Prostate gland (tissue), 2 donors: ENCODE measurements at regions not wholly inside any gene's neighbourhood (a gene's known extent, or its start where the extent isn't known, plus 50 kb on each side); places are given as distances from the start of the nearest gene placed in this dataset.

Experiments
- DNase-seq: peaks from one replicate; pipeline ENCODE4 v3.0.0-alpha.2; 2019; ENCODE audit warnings: low spot score
- H3K27ac ChIP-seq, 2 donors: fragments of 200-600 bp; sonication (generic); 2 replicates each; pipeline ENCODE4 v1.5.1; 2017 to 2019
- H3K27me3 ChIP-seq: fragments of 200-600 bp; sonication (generic); replicated peaks from 2 replicates; pipeline ENCODE4 v1.5.1; 2019; ENCODE audit not compliant: insufficient read depth
- H3K36me3 ChIP-seq, 2 donors: fragments of 200-600 bp; sonication (generic); 1 replicate in 1 of 2; 2 replicates in 1 of 2; pipeline versions ENCODE4 v1.5.1 to v1.8.1; 2017 to 2019
- H3K4me1 ChIP-seq: fragments of 200-600 bp; sonication (generic); replicated peaks from 2 replicates; pipeline ENCODE4 v1.5.1; 2019
- H3K4me3 ChIP-seq, 2 donors: fragments of 200-600 bp; sonication (generic); 2 replicates each; pipeline ENCODE4 v1.5.1; 2017 to 2019
- H3K9me3 ChIP-seq: fragments of 200-600 bp; sonication (generic); 2 replicates; pipeline ENCODE4 v1.5.1; 2017
- POLR2A ChIP-seq: fragments of 450-650 bp; IDR thresholded peaks from one replicate; pipeline ENCODE4 v1.6.1; 2016; ENCODE audit warnings: antibody characterized with exemption, mild to moderate bottlenecking
- POLR2AphosphoS5 ChIP-seq: sonication (generic); formaldehyde crosslinking; IDR thresholded peaks from one replicate; pipeline ENCODE4 v1.6.1; 2017; ENCODE audit warnings: antibody characterized with exemption
- WGBS: methylation state at CpG from one replicate; pipeline ENCODE4 v1.1.5; 2018; 5-methylcytosine and 5-hydroxymethylcytosine counted together
- intact Hi-C: fragments of 100-400 bp; cut with DNase I; formaldehyde crosslinking; loops from one replicate; pipeline ENCODE4 v1.14.2; 2022
- TF ChIP-seq, protein P1 (sequence below), 4 experiments: fragments of 200-600 bp in 2 of 4; fragments of 450-650 bp in 2 of 4; sonication (generic) in 2 of 4; IDR thresholded peaks; 1 replicate in 3 of 4; 2 replicates in 1 of 4; pipeline ENCODE4 v1.5.1; 2016 to 2019; ENCODE audit warnings: antibody characterized with exemption in 4 of 4, mild to moderate bottlenecking in 2 of 4, moderate library complexity in 2 of 4

DNA sequence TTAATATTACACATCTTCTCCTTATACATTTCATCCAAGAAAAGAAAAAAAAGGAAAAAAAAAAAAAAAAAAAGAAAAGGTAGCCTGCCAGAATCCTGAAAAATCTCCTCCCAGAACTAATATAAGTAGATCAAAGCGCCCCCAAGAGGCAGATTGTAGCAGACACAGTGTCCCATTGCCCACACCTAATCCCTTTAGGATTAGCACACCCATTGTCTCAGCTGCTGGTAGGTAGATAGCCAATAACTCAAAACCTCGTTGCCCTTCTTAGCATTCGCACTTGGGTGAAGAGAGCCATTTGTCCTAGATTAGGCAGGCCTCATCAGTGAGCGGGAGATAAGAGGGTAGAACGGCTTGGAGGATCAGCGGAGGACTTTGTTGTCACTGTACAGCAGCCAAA lies 100.2 kb upstream of the SORCS1 start:
- Histone ChIP-seq H3K36me3 (no peaks in the 10 kb centered on the region), H3K27me3 (no peaks in the 10 kb centered on the region), H3K4me1 (no peaks in the 10 kb centered on the region), H3K4me3 (no peak overlapping the region), H3K9me3 (no peaks in the 10 kb centered on the region), H3K27ac (no peak overlapping the region)
- TF ChIP-seq POLR2A (no peak), POLR2AphosphoS5 (no peak)
- TF ChIP-seq, protein P1, sequence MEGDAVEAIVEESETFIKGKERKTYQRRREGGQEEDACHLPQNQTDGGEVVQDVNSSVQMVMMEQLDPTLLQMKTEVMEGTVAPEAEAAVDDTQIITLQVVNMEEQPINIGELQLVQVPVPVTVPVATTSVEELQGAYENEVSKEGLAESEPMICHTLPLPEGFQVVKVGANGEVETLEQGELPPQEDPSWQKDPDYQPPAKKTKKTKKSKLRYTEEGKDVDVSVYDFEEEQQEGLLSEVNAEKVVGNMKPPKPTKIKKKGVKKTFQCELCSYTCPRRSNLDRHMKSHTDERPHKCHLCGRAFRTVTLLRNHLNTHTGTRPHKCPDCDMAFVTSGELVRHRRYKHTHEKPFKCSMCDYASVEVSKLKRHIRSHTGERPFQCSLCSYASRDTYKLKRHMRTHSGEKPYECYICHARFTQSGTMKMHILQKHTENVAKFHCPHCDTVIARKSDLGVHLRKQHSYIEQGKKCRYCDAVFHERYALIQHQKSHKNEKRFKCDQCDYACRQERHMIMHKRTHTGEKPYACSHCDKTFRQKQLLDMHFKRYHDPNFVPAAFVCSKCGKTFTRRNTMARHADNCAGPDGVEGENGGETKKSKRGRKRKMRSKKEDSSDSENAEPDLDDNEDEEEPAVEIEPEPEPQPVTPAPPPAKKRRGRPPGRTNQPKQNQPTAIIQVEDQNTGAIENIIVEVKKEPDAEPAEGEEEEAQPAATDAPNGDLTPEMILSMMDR (IDR thresholded peaks at IDR 0.05) = no peak
- no peak for DNase-seq
- intact Hi-C loops = no loop called here
- 58% methylated on average over 6 of the region's 6 CpGs for WGBS

DNA sequence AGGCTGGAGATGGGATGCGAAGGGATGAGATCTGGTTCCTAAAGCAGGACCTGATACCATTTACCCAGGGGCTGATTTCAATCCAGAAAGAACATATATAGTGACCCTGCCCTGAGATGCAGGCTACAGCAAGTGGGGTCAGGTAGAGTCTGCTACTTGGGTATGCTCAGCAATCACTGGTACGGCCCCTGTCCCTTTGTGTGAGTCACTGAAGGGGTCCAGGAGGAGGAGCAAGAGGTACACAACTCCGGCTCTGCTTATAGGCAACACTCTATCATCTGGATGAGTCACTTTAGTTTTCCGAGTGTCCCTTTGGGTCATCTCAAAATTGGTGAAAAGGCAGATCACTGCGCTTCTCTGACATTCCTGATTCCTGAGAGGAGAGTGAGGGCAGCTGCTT lies 79.6 kb upstream of the SORCS1 start:
- Histone ChIP-seq H3K4me3 (no peak overlapping the region), H3K27me3 (no peaks in the 10 kb centered on the region), H3K36me3 (no peaks in the 10 kb centered on the region), H3K4me1 (no peaks in the 10 kb centered on the region), H3K9me3 (no peaks in the 10 kb centered on the region), H3K27ac (no peak overlapping the region)
- no peak for DNase-seq
- intact Hi-C loops = no loop called here
- TF ChIP-seq, protein P1 (IDR thresholded peaks at IDR 0.05) = no peak
- TF ChIP-seq POLR2AphosphoS5 = no peak
- TF ChIP-seq POLR2A = no peak
- WGBS = 85% methylated on average over 5 of the region's 5 CpGs

DNA sequence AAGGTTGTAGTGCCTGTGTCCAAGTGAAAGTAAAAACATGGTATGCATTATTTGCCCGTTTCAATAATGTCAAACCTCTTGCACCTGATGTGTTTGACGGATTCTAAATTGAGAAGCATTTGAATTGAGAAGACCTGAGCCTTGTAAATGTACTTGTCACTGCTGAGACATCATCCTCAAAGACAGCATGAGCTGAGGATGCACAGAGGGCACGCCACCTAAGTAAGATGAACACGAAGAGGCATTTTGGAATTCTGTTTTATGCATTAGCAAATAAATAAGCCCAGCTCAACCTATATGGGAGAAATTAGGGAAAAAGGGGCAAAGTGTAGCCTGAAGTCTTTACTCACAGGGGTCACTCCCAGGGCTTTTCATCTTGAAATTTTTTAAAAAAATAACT lies 73.8 kb upstream of the SORCS1 start:
- Histone ChIP-seq H3K4me3 (no peak overlapping the region), H3K27ac (no peak overlapping the region), H3K9me3 (no peaks in the 10 kb centered on the region), H3K4me1 (no peaks in the 10 kb centered on the region), H3K27me3 (no peaks in the 10 kb centered on the region), H3K36me3 (no peaks in the 10 kb centered on the region)
- DNase-seq = no peak
- TF ChIP-seq, protein P1 (IDR thresholded peaks at IDR 0.05) = no peak
- TF ChIP-seq POLR2A = no peak
- no peak for TF ChIP-seq POLR2AphosphoS5
- 90% methylated on average over 4 of the region's 4 CpGs for WGBS
- intact Hi-C loops = no loop called here

DNA sequence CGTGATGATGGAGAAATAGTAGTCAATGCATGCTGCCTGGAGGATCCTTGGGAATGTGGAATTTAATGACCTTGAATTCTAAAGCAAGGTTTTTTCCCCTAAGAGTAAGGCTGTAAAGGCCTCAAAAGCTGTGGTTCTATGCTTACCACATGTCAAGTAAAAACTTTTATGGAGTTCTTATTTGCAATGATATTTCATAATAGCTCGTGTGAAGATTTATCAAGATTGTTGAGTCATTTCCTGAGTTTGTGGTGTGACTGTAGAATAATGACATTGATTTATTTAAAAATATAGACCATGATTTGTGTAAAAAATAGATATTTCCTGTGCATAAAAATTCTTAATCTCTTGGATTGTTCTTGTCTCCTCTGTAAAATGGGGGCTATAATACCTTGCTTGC lies 67.5 kb upstream of the SORCS1 start:
- TF ChIP-seq POLR2A (no peak), POLR2AphosphoS5 (no peak)
- TF ChIP-seq, protein P1 (IDR thresholded peaks at IDR 0.05) = no peak
- WGBS = 40% methylated on average over 2 of the region's 2 CpGs
- no peak overlapping the region for H3K27ac ChIP-seq
- no peaks in the 10 kb centered on the region for H3K9me3 ChIP-seq
- intact Hi-C loops = no loop called here
- H3K27me3 ChIP-seq = no peaks in the 10 kb centered on the region
- DNase-seq = no peak
- no peaks in the 10 kb centered on the region for H3K4me1 ChIP-seq
- H3K4me3 ChIP-seq = no peak overlapping the region
- H3K36me3 ChIP-seq = no peaks in the 10 kb centered on the region

DNA sequence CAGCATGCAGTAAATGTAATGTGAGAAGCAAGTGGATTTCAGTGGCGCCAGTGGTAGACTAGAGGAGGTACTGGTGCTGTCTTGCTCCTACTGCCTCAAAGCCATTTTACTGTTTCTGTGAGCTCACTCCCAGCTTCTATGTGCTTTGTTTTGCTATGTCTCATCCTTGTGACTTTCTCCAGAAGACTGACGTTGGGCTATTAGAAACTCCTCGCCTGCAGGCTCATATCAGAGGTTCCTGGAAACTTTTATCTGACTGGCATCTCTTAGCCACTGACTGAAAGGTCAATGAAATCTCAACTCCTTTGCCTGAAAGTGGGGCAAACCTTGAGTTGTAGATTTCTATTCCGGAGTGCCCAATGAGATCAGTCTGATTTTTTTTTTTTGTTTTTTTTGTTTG lies 66.4 kb upstream of the SORCS1 start:
- H3K4me1 ChIP-seq = no peaks in the 10 kb centered on the region
- no peak overlapping the region for H3K27ac ChIP-seq
- 75% methylated on average over 4 of the region's 4 CpGs for WGBS
- TF ChIP-seq POLR2A (no peak), POLR2AphosphoS5 (no peak)
- TF ChIP-seq, protein P1 (IDR thresholded peaks at IDR 0.05) = no peak
- H3K27me3 ChIP-seq = no peaks in the 10 kb centered on the region
- H3K4me3 ChIP-seq = no peak overlapping the region
- intact Hi-C loops = no loop called here
- no peak for DNase-seq
- H3K9me3 ChIP-seq = no peaks in the 10 kb centered on the region
- no peaks in the 10 kb centered on the region for H3K36me3 ChIP-seq
